ENCODE measurements at regions not wholly inside any gene's neighbourhood (a gene's known extent, or its start where the extent isn't known, plus 50 kb on each side); places are given as distances from the start of the nearest gene placed in this dataset.
A peak's percentile ranks its signal among the peaks of the same experiment; 100 is the strongest.

DNA sequence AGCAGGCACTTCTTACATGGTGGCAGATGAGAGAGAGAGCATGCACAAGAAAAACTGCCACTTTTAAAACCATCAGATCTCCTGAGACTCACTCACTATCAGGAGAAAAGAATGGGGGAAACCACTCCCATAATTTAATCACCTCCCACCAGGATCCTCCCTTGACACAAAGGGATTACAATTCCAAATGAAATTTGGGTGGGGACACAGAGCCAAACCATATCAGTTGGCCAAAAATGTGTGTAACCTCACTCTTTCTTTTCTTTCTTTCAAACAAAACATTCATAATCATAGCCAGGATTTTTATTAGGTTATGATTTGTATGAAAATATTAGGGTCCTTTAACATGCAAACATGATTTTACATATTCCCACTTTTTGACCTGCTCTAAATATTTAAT lies 222.1 kb downstream of the PCDH18 start:
- no peak for DNase-seq
- Histone ChIP-seq H3K4me2 (ENCODE audit: low read length) (no peak overlapping the region), H3K36me3 (ENCODE audit: low read depth, low read length) (no peaks in the 10 kb centered on the region), H3F3A (ENCODE audit: low read length, unreplicated experiment) (no peaks in the 10 kb centered on the region), H3K9ac (ENCODE audit: low read length) (no peak overlapping the region), H4K20me1 (ENCODE audit: low read length) (no peaks in the 10 kb centered on the region), H3K4me3 (ENCODE audit: low read length) (no peak overlapping the region), H3K9me2 (replicated peaks; ENCODE audit: low read length) (no peaks in the 10 kb centered on the region), H2AFZ (ENCODE audit: low read length) (no peak overlapping the region), H3K9me3 (ENCODE audit: low read length) (no peaks in the 10 kb centered on the region), H3K27ac (ENCODE audit: low read length) (0 out of 2 replicates have a peak overlapping the region, but pooled peaks have one; percentile 24), H3K27me3 (ENCODE audit: low read length) (no peaks in the 10 kb centered on the region), H3K79me2 (ENCODE audit: low read length) (no peaks in the 10 kb centered on the region), H3K4me1 (ENCODE audit: insufficient read depth, low read length) (peaks cover 12% of the 10 kb centered on the region; the same call in 1 of the 2 replicates)
- TF ChIP-seq, protein P1, sequence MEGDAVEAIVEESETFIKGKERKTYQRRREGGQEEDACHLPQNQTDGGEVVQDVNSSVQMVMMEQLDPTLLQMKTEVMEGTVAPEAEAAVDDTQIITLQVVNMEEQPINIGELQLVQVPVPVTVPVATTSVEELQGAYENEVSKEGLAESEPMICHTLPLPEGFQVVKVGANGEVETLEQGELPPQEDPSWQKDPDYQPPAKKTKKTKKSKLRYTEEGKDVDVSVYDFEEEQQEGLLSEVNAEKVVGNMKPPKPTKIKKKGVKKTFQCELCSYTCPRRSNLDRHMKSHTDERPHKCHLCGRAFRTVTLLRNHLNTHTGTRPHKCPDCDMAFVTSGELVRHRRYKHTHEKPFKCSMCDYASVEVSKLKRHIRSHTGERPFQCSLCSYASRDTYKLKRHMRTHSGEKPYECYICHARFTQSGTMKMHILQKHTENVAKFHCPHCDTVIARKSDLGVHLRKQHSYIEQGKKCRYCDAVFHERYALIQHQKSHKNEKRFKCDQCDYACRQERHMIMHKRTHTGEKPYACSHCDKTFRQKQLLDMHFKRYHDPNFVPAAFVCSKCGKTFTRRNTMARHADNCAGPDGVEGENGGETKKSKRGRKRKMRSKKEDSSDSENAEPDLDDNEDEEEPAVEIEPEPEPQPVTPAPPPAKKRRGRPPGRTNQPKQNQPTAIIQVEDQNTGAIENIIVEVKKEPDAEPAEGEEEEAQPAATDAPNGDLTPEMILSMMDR (conservative IDR thresholded peaks at IDR 0.05; ENCODE audit: low read depth, low read length) = no peak
- TF ChIP-seq EZH2 (IDR thresholded peaks at IDR 0.05; ENCODE audit: low read length, unreplicated experiment) (no peak), EZH2phosphoT487 (IDR thresholded peaks at IDR 0.05; ENCODE audit: borderline replicate concordance, low read length) (no peak)
- CTCF ChIA-PET = no interaction called here
- no peak for ATAC-seq
- intact Hi-C loops (cut with micrococcal nuclease) = no loop called here
- POLR2A ChIA-PET (ENCODE audit: unreplicated experiment) = no interaction called here
- no TSS peak for BruUV-seq (replicated peaks)

DNA sequence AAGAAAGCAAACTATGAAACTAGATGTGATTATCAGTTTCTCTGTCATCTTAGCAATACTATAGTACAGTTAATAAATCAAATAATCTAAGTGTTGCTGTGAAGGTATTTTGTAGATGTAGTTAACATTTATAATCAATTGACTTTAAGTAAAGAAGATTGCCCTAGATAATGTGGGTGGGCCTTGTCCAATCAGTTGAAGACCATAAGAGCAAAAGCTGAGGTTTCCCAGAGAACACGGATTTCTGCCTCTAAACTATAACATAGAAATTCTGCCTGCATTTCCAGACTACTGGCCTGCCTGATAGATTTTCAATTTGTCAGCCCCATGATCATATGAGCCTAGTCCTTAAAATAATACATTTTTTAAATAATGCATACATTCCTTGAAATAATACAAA lies 222.9 kb downstream of the PCDH18 start:
- DNase-seq (no peak), ATAC-seq (no peak)
- Histone ChIP-seq H3K9me2 (replicated peaks; ENCODE audit: low read length) (no peaks in the 10 kb centered on the region), H3K79me2 (ENCODE audit: low read length) (no peaks in the 10 kb centered on the region), H3K4me2 (ENCODE audit: low read length) (no peak overlapping the region), H3K36me3 (ENCODE audit: low read depth, low read length) (no peaks in the 10 kb centered on the region), H4K20me1 (ENCODE audit: low read length) (no peaks in the 10 kb centered on the region), H3K27ac (ENCODE audit: low read length) (no peak overlapping the region), H3K9me3 (ENCODE audit: low read length) (no peaks in the 10 kb centered on the region), H3F3A (ENCODE audit: low read length, unreplicated experiment) (no peaks in the 10 kb centered on the region), H3K4me1 (ENCODE audit: insufficient read depth, low read length) (peaks cover 12% of the 10 kb centered on the region; the same call in 1 of the 2 replicates), H3K9ac (ENCODE audit: low read length) (no peak overlapping the region), H3K4me3 (ENCODE audit: low read length) (no peak overlapping the region), H3K27me3 (ENCODE audit: low read length) (no peaks in the 10 kb centered on the region), H2AFZ (ENCODE audit: low read length) (no peak overlapping the region)
- TF ChIP-seq EZH2 (IDR thresholded peaks at IDR 0.05; ENCODE audit: low read length, unreplicated experiment) = no peak
- no peak for TF ChIP-seq EZH2phosphoT487 (IDR thresholded peaks at IDR 0.05; ENCODE audit: borderline replicate concordance, low read length)
- TF ChIP-seq, protein P1 (conservative IDR thresholded peaks at IDR 0.05; ENCODE audit: low read depth, low read length) = no peak
- ChIA-PET CTCF (no interaction called here), POLR2A (ENCODE audit: unreplicated experiment) (no interaction called here)
- BruUV-seq (replicated peaks) = no TSS peak
- intact Hi-C loops (cut with micrococcal nuclease) = no loop called here

DNA sequence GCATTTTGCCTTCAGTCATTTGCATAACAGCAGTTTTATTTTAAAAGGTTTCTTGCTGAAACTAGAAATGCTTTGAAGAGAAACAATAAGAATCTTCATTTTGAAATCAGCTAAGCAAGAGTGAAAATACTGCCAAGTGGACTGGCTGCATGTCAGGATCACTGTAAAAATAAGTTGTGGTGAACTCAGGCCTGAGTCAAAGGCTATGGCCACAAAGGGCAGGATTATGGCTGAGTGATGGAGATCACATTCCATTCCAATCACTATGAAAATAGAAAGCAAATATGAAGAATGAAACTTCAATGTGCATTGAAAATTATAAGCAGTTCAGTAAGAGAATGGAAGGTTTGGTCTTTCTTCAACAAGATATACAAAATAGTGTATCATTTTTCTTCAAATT lies 224.5 kb downstream of the PCDH18 start:
- H3K9me3 ChIP-seq (ENCODE audit: low read length) = no peaks in the 10 kb centered on the region
- no peak overlapping the region for H3K27ac ChIP-seq (ENCODE audit: low read length)
- no peaks in the 10 kb centered on the region for H4K20me1 ChIP-seq (ENCODE audit: low read length)
- no peaks in the 10 kb centered on the region for H3K9me2 ChIP-seq (replicated peaks; ENCODE audit: low read length)
- H3F3A ChIP-seq (ENCODE audit: low read length, unreplicated experiment) = no peaks in the 10 kb centered on the region
- H3K79me2 ChIP-seq (ENCODE audit: low read length) = no peaks in the 10 kb centered on the region
- peaks cover 12% of the 10 kb centered on the region; the same call in 1 of the 2 replicates for H3K4me1 ChIP-seq (ENCODE audit: insufficient read depth, low read length)
- no peak overlapping the region for H3K9ac ChIP-seq (ENCODE audit: low read length)
- no peaks in the 10 kb centered on the region for H3K36me3 ChIP-seq (ENCODE audit: low read depth, low read length)
- no peaks in the 10 kb centered on the region for H3K27me3 ChIP-seq (ENCODE audit: low read length)
- no TSS peak for BruUV-seq (replicated peaks)
- no peak overlapping the region for H3K4me3 ChIP-seq (ENCODE audit: low read length)
- H2AFZ ChIP-seq (ENCODE audit: low read length) = no peak overlapping the region
- intact Hi-C loops (cut with micrococcal nuclease) = no loop called here
- DNase-seq = peak; percentile 33
- H3K4me2 ChIP-seq (ENCODE audit: low read length) = no peak overlapping the region
- CTCF ChIA-PET = no interaction called here
- ATAC-seq = peak; percentile 63
- POLR2A ChIA-PET (ENCODE audit: unreplicated experiment) = no interaction called here
- TF ChIP-seq EZH2phosphoT487 (IDR thresholded peaks at IDR 0.05; ENCODE audit: borderline replicate concordance, low read length) = no peak
- TF ChIP-seq, protein P1 (conservative IDR thresholded peaks at IDR 0.05; ENCODE audit: low read depth, low read length) = no peak
- TF ChIP-seq EZH2 (IDR thresholded peaks at IDR 0.05; ENCODE audit: low read length, unreplicated experiment) = no peak
